ENCODE measurements at regions not wholly inside any gene's neighbourhood (a gene's known extent, or its start where the extent isn't known, plus 50 kb on each side); places are given as distances from the start of the nearest gene placed in this dataset.

DNA sequence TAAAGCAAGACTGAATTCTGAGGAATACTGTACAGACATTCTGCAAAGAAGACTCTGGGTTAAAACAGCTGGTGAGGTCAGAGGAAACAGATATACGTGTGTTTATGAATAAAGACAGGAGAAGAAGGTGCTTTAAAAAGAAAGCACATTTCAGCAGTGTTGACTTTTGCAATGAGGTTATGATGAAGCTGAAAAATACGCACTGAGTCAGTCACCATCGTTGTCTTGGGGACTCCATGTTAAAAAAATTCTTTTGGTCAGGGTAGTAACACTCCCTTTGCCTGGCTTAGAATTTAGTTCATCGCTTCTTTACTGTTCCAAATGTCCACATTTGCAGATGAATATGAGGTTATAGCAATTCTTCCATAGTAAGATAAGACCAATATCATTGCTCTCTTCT, 1049.0 kb downstream of the TSN start:
- Histone ChIP-seq H3K27me3 (ENCODE audit: control insufficient read depth in 2 of 2, insufficient read depth in 2 of 2, low read length in 2 of 2) (no peaks in the 10 kb centered on the region), H3K79me2 (ENCODE audit: control insufficient read depth, insufficient read depth, low read length) (no peaks in the 10 kb centered on the region), H2AFZ (ENCODE audit: low read depth, low read length) (no peak overlapping the region), H3K9ac (ENCODE audit: insufficient read depth in 1 of 2, low read depth in 2 of 2, low read length in 2 of 2) (no peak overlapping the region), H3K4me2 (ENCODE audit: insufficient read depth, low read length) (no peak overlapping the region), H4K20me1 (replicated peaks; ENCODE audit: control insufficient read depth, insufficient read depth, low read length) (no peaks in the 10 kb centered on the region), H3K4me1 (replicated peaks in 1 of 2; ENCODE audit: control insufficient read depth in 2 of 2, insufficient read depth in 2 of 2, low read length in 2 of 2) (no peaks in the 10 kb centered on the region), H3K9me3 (replicated peaks; ENCODE audit: control insufficient read depth, insufficient read depth, low read depth, low read length) (no peaks in the 10 kb centered on the region), H3K27ac (ENCODE audit: extremely low read depth, low read depth, low read length) (no peak overlapping the region), H3K9me1 (ENCODE audit: control insufficient read depth, insufficient read depth, low read length) (no peaks in the 10 kb centered on the region), H3K4me3 (no peak overlapping the region), H3K36me3 (ENCODE audit: control insufficient read depth, insufficient read depth, low read length) (no peaks in the 10 kb centered on the region)
- ChIA-PET POLR2A (no interaction called here), CTCF (ENCODE audit: low intra/inter-chr PET ratio) (interaction anchor here (0.6 kb wide), 1 partner anchor 573 kb away, joined by 3 read pairs; no protein-coding TSS in a partner anchor)
- BruUV-seq (replicated peaks) = no TSS peak
- in situ Hi-C loops (cut with MboI) = no loop called here
- TF ChIP-seq MEIS2 (IDR thresholded peaks at IDR 0.05; ENCODE audit: partially characterized antibody) (no peak), FOXJ3 (CRISPR knock-in tag; IDR thresholded peaks at IDR 0.05) (no peak), POLR2AphosphoS5 (IDR thresholded peaks at IDR 0.05; ENCODE audit: control insufficient read depth, insufficient read depth, low read depth, low read length) (no peak), CBX5 (IDR thresholded peaks at IDR 0.05; ENCODE audit: borderline replicate concordance, low read depth) (no peak)
- TF ChIP-seq, protein P1, sequence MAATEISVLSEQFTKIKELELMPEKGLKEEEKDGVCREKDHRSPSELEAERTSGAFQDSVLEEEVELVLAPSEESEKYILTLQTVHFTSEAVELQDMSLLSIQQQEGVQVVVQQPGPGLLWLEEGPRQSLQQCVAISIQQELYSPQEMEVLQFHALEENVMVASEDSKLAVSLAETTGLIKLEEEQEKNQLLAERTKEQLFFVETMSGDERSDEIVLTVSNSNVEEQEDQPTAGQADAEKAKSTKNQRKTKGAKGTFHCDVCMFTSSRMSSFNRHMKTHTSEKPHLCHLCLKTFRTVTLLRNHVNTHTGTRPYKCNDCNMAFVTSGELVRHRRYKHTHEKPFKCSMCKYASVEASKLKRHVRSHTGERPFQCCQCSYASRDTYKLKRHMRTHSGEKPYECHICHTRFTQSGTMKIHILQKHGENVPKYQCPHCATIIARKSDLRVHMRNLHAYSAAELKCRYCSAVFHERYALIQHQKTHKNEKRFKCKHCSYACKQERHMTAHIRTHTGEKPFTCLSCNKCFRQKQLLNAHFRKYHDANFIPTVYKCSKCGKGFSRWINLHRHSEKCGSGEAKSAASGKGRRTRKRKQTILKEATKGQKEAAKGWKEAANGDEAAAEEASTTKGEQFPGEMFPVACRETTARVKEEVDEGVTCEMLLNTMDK (IDR thresholded peaks at IDR 0.05; ENCODE audit: borderline replicate concordance, insufficient read depth, low read depth, low read length, poor library complexity, severe bottlenecking) = no peak
- TF ChIP-seq, protein P2, sequence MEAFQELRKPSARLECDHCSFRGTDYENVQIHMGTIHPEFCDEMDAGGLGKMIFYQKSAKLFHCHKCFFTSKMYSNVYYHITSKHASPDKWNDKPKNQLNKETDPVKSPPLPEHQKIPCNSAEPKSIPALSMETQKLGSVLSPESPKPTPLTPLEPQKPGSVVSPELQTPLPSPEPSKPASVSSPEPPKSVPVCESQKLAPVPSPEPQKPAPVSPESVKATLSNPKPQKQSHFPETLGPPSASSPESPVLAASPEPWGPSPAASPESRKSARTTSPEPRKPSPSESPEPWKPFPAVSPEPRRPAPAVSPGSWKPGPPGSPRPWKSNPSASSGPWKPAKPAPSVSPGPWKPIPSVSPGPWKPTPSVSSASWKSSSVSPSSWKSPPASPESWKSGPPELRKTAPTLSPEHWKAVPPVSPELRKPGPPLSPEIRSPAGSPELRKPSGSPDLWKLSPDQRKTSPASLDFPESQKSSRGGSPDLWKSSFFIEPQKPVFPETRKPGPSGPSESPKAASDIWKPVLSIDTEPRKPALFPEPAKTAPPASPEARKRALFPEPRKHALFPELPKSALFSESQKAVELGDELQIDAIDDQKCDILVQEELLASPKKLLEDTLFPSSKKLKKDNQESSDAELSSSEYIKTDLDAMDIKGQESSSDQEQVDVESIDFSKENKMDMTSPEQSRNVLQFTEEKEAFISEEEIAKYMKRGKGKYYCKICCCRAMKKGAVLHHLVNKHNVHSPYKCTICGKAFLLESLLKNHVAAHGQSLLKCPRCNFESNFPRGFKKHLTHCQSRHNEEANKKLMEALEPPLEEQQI (IDR thresholded peaks at IDR 0.05) = no peak
- DNase-seq (ENCODE audit: extremely low read depth in 1 of 4, low spot score in 3 of 4) = no peak
- no peak for ATAC-seq
- intact Hi-C loops (cut with micrococcal nuclease) = no loop called here
- 0% methylated on average over 4 of the region's 4 CpGs for WGBS (ENCODE audit: insufficient coverage, low coverage, missing lambda C conversion rate)
- no peak for FAIRE-seq
